ENCODE measurements at regions not wholly inside any gene's neighbourhood (a gene's known extent, or its start where the extent isn't known, plus 50 kb on each side); places are given as distances from the start of the nearest gene placed in this dataset.

GRCh38 chr1:216826646-216827045 is 103.4 kb upstream of the ESRRG start:
- TF ChIP-seq POLR2AphosphoS5 (IDR thresholded peaks at IDR 0.05; ENCODE audit: low read depth, low read length) (no peak), POLR2A (IDR thresholded peaks at IDR 0.05; ENCODE audit: low read depth, low read length) (no peak), SPI1 (IDR thresholded peaks at IDR 0.05; ENCODE audit: low read depth, low read length) (no peak), TAF1 (IDR thresholded peaks at IDR 0.05; ENCODE audit: low read depth, low read length) (no peak)

Data from GM12891 (cell line).